ENCODE measurements at regions not wholly inside any gene's neighbourhood (a gene's known extent, or its start where the extent isn't known, plus 50 kb on each side); places are given as distances from the start of the nearest gene placed in this dataset.
"Not testable (repeated sequence)": the region's sequence is repeated elsewhere in the genome, so short reads cannot be mapped to it uniquely, and the experiment has no call there.

- Mint-ChIP-seq H3K4me1 (no peaks in the 10 kb centered on the region), H3K36me3 (ENCODE audit: low read depth) (peaks cover 36% of the 10 kb centered on the region), H3K27ac (no peak overlapping the region), H3K4me3 (no peak overlapping the region), H3K9me3 (no peaks in the 10 kb centered on the region), H3K27me3 (ENCODE audit: low read depth) (no peaks in the 10 kb centered on the region)
- no peak for TF ChIP-seq CTCF (IDR thresholded peaks at IDR 0.05; ENCODE audit: unreplicated experiment in 3 of 3)
Observed at GRCh38 chr6:144778773-144779492, 493.8 kb downstream of the UTRN start.

- H3K27me3 Mint-ChIP-seq (ENCODE audit: low read depth) = no peaks in the 10 kb centered on the region
- H3K36me3 Mint-ChIP-seq (ENCODE audit: low read depth) = peaks cover 17% of the 10 kb centered on the region
- H3K9me3 Mint-ChIP-seq = no peaks in the 10 kb centered on the region
- no peaks in the 10 kb centered on the region for H3K4me1 Mint-ChIP-seq
- H3K4me3 Mint-ChIP-seq = no peak overlapping the region
- TF ChIP-seq CTCF (IDR thresholded peaks at IDR 0.05; ENCODE audit: unreplicated experiment in 3 of 3) = no peak
- H3K27ac Mint-ChIP-seq = no peak overlapping the region
Observed at GRCh38 chr6:144781836-144782235, 496.7 kb downstream of the UTRN start.

DNA sequence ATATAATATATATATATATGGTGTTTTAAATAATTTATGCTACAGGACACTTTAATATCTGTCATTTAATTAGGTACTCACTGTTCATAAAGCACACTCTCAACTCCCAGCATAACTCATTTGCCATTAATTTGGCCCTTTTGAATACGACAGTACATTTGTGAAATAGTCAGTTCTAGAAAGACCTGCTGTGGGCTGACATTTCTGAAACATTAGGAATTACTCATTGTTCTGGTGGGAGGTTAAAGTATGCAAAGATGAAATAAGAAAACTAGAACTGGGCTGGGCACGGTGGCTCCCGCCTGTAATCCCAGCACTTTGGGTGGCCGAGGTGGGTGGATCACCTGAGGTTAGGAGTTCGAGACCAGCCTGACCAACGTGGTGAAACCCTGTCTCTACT, 497.5 kb downstream of the UTRN start:
- Mint-ChIP-seq H3K4me3 (no peak overlapping the region), H3K9me3 (no peaks in the 10 kb centered on the region), H3K36me3 (ENCODE audit: low read depth) (peaks cover 16% of the 10 kb centered on the region), H3K4me1 (no peaks in the 10 kb centered on the region), H3K27ac (no peak overlapping the region), H3K27me3 (ENCODE audit: low read depth) (no peaks in the 10 kb centered on the region)
- TF ChIP-seq CTCF (IDR thresholded peaks at IDR 0.05; ENCODE audit: unreplicated experiment in 3 of 3) = no peak

- H3K4me1 Mint-ChIP-seq = no peaks in the 10 kb centered on the region
- H3K27me3 Mint-ChIP-seq (ENCODE audit: low read depth) = no peaks in the 10 kb centered on the region
- TF ChIP-seq CTCF (IDR thresholded peaks at IDR 0.05; ENCODE audit: unreplicated experiment in 3 of 3) = no peak
- H3K4me3 Mint-ChIP-seq = no peak overlapping the region
- no peaks in the 10 kb centered on the region for H3K9me3 Mint-ChIP-seq
- no peak overlapping the region for H3K27ac Mint-ChIP-seq
- peaks cover 16% of the 10 kb centered on the region for H3K36me3 Mint-ChIP-seq (ENCODE audit: low read depth)
Observed at GRCh38 chr6:144785056-144785455, 499.9 kb downstream of the UTRN start.

DNA sequence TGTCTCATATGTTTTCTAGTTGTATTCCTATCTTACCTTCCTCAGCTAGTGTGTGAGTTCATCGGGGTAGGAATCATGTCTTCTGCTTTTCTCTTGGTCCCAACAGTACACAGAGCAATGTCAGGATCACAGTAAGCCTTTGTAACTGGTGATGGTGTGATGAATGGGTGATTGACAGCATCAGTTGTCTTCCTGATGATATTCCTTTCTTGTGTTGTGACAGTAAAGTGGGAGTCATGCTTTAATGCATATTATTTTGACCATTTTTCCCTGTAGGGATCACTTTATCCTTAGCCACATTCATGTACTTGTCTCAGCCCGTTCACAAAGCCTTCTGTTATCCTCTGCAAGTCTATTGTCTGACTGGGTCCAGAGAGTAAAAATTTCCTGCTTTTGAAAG, 501.7 kb downstream of the UTRN start:
- Mint-ChIP-seq H3K27ac (no peak overlapping the region), H3K4me3 (no peak overlapping the region), H3K36me3 (ENCODE audit: low read depth) (peaks cover 12% of the 10 kb centered on the region), H3K9me3 (no peaks in the 10 kb centered on the region), H3K27me3 (ENCODE audit: low read depth) (no peaks in the 10 kb centered on the region), H3K4me1 (no peaks in the 10 kb centered on the region)
- TF ChIP-seq CTCF (IDR thresholded peaks at IDR 0.05; ENCODE audit: unreplicated experiment in 3 of 3) = no peak

DNA sequence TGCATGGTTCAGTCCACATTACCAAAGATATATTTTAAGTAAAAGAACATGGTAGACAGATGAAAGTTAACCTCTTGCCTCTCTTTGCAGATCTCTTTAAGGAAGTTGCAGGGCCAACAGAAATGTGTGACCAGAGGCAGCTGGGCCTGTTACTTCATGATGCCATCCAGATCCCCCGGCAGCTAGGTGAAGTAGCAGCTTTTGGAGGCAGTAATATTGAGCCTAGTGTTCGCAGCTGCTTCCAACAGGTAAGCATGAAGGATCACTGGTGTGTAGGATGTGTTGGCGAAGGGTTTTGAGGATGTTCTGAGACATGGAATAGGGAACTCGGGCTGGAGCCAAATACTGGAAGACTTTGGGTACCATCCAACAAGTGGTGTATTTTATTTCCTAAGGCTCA, 508.6 kb downstream of the UTRN start:
- H3K4me3 Mint-ChIP-seq = no peak overlapping the region
- H3K27me3 Mint-ChIP-seq (ENCODE audit: low read depth) = no peaks in the 10 kb centered on the region
- no peaks in the 10 kb centered on the region for H3K4me1 Mint-ChIP-seq
- peaks cover 50% of the 10 kb centered on the region for H3K36me3 Mint-ChIP-seq (ENCODE audit: low read depth)
- no peak overlapping the region for H3K27ac Mint-ChIP-seq
- no peak for TF ChIP-seq CTCF (IDR thresholded peaks at IDR 0.05; ENCODE audit: unreplicated experiment in 3 of 3)
- H3K9me3 Mint-ChIP-seq = peaks cover 7% of the 10 kb centered on the region

DNA sequence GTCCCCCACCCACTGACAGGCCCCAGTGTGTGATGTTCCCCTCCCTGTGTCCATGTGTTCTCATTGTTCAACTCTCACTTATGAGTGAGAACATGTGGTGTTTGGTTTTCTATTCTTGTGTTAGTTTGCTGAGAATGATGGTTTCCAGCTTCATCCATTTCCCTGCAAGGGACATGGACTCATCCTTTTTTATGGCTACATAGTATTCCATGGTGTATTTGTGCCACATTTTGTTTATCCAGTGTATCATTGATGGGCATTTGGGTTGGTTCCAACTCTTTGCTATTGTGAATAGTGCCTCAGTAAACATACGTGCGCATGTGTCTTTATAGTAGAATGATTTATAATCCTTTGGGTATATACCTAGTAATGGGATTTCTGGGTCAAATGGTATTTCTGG, 509.9 kb downstream of the UTRN start:
- H3K9me3 Mint-ChIP-seq; H3K4me1 Mint-ChIP-seq; H3K4me3 Mint-ChIP-seq; H3K27me3 Mint-ChIP-seq (ENCODE audit: low read depth); H3K27ac Mint-ChIP-seq: not testable (repeated sequence)
- peaks cover 57% of the 10 kb centered on the region for H3K36me3 Mint-ChIP-seq (ENCODE audit: low read depth)

Data from nephron (organoid).